ENCODE measurements at regions not wholly inside any gene's neighbourhood (a gene's known extent, or its start where the extent isn't known, plus 50 kb on each side); places are given as distances from the start of the nearest gene placed in this dataset.
"Not testable (repeated sequence)": the region's sequence is repeated elsewhere in the genome, so short reads cannot be mapped to it uniquely, and the experiment has no call there.

GRCh38 chr7:20906801-20907453 lies 120.2 kb upstream of the SP8 start:
- H3K4me3 ChIP-seq (ENCODE audit: low read depth, low read length) = no peak overlapping the region
- in situ Hi-C loops (cut with HindIII; ENCODE audit: low sequenced_read_pairs) = no loop called here
- DNase-seq (ENCODE audit: low read depth, low spot score) = no peak
- no peak for TF ChIP-seq CTCF (IDR thresholded peaks at IDR 0.05; ENCODE audit: low read depth, low read length)

DNA sequence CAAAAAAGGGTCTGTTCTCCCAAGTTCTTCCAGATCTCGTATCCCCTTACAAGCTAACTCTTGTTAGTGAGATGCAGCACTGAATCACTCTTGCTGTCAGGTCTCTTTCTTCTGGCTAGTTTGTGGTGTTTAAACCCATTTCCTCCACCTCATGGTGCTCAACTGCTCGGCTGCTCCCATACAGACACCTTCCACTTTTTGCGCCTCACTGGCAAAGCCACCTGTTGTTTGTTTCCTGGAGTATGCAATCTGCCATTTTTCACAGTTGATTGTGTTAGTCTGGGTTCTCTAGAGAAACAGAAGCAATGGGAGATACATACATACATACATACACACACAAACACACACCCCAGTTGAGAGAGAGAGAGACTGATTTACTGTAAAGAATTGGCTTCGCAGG lies 124.4 kb upstream of the SP8 start:
- no peak for TF ChIP-seq CTCF (IDR thresholded peaks at IDR 0.05; ENCODE audit: low read depth, low read length)
- no peak overlapping the region for H3K4me3 ChIP-seq (ENCODE audit: low read depth, low read length)
- no peak for DNase-seq (ENCODE audit: low read depth, low spot score)
- in situ Hi-C loops (cut with HindIII; ENCODE audit: low sequenced_read_pairs) = no loop called here

GRCh38 chr7:20913853-20914252 lies 127.2 kb upstream of the SP8 start:
- no peak for TF ChIP-seq CTCF (IDR thresholded peaks at IDR 0.05; ENCODE audit: low read depth, low read length)
- in situ Hi-C loops (cut with HindIII; ENCODE audit: low sequenced_read_pairs) = no loop called here
- no peak for DNase-seq (ENCODE audit: low read depth, low spot score)
- no peak overlapping the region for H3K4me3 ChIP-seq (ENCODE audit: low read depth, low read length)

GRCh38 chr7:20916311-20916710 lies 129.6 kb upstream of the SP8 start:
- no peak overlapping the region for H3K4me3 ChIP-seq (ENCODE audit: low read depth, low read length)
- no peak for DNase-seq (ENCODE audit: low read depth, low spot score)
- TF ChIP-seq CTCF (IDR thresholded peaks at IDR 0.05; ENCODE audit: low read depth, low read length) = no peak
- in situ Hi-C loops (cut with HindIII; ENCODE audit: low sequenced_read_pairs) = no loop called here

- no peak overlapping the region for H3K4me3 ChIP-seq (ENCODE audit: low read depth, low read length)
- no peak for DNase-seq (ENCODE audit: low read depth, low spot score)
- in situ Hi-C loops (cut with HindIII; ENCODE audit: low sequenced_read_pairs) = no loop called here
These were observed 130.9 kb upstream of the SP8 start for GRCh38 chr7:20917603-20918002.

DNA sequence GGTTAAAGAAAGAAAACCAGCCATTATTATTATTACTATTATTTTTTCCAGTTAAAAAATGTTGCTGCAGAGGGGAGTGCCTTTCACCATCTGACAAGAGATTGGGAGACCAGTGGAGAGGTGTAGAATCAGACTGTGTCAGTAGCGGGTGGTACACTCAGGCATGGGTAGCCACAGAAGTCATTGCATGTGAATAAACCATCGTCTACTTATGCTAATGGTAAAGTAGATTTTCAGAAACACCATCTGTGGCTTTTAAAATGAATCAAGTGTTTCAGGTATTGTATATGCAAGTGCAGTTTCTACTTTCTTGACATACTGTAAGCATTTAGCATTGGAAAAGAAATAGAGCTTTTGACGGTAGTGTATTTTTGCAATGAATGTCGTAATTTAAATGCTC lies 131.5 kb upstream of the SP8 start:
- no peak overlapping the region for H3K4me3 ChIP-seq (ENCODE audit: low read depth, low read length)
- no peak for TF ChIP-seq CTCF (IDR thresholded peaks at IDR 0.05; ENCODE audit: low read depth, low read length)
- in situ Hi-C loops (cut with HindIII; ENCODE audit: low sequenced_read_pairs) = no loop called here
- DNase-seq (ENCODE audit: low read depth, low spot score) = no peak

More at GRCh38 chr7:20917603-20918002, 130.9 kb upstream of the SP8 start:
- no peak for TF ChIP-seq CTCF (IDR thresholded peaks at IDR 0.05; ENCODE audit: low read depth, low read length)

DNA sequence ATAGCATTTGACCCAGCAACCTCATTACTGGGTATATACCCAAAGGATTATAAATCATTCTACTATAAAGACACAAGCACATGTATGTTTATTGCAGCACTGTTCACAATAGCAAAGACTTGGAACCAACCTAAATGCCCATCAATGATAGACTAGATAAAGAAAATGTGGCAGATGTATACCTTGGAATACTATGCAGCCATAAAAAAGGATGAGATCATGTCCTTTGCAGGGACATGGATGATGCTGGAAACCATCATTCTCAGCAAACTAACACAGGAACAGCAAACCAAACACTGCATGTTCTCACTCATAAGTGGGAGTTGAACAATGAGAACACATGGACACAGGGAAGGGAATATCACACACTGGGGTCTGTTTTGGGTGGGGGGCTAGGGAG lies 140.5 kb upstream of the SP8 start:
- DNase-seq (ENCODE audit: low read depth, low spot score); in situ Hi-C loops (cut with HindIII; ENCODE audit: low sequenced_read_pairs); H3K4me3 ChIP-seq (ENCODE audit: low read depth, low read length): not testable (repeated sequence)

Measured in astrocyte of the spinal cord (primary cell).